ENCODE measurements at regions not wholly inside any gene's neighbourhood (a gene's known extent, or its start where the extent isn't known, plus 50 kb on each side); places are given as distances from the start of the nearest gene placed in this dataset.

DNA sequence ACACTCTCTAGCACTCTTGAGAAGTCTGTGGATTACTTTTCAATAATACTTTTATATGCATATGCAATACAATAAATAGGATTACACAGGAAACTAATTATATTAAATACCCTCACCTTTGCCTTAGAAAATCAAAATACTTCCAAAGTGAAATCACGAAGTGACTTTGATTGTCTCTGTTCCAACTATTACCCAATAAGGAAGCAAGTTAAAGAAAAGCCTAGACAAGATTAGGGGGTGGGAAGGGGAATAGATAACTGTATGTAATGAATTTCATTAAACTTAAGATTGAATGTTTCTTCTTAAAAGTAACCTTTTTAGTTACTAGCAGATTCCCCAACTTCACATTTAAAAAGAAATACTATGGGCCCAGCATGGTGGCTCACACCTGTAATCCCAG is 66.6 kb upstream of the SOX4 start:
- TF ChIP-seq EZH2 (IDR thresholded peaks at IDR 0.05; ENCODE audit: borderline replicate concordance, low read length) (no peak), CTCF (IDR thresholded peaks at IDR 0.05; ENCODE audit: low read length) (no peak)

Data from OCI-LY1 (cell line).